ENCODE measurements at regions not wholly inside any gene's neighbourhood (a gene's known extent, or its start where the extent isn't known, plus 50 kb on each side); places are given as distances from the start of the nearest gene placed in this dataset.

DNA sequence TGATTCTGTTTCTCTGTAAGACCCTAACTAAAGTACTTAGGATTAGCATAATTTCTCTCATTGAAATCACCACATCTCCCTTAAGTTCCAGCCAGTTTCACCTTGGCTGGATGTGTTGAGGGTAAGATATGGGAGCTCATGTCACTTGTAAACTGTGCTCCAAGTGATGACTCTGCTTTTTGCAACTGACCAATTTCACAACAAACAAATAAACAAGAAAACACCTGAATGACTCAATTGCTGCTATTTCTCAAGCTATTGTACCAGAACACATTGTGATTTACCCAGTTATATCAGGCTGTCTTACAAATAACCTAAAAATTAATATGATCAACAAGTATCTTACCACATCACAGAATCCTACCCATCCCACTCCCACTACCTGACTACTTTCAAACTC lies 379.1 kb upstream of the KIF2A start:
- TF ChIP-seq JUND (IDR thresholded peaks at IDR 0.05) (no peak), EGR1 (IDR thresholded peaks at IDR 0.05; ENCODE audit: low read depth in 2 of 2) (no peak), RAD21 (IDR thresholded peaks at IDR 0.05) (no peak), FOXA2 (IDR thresholded peaks at IDR 0.05) (no peak), GABPA (IDR thresholded peaks at IDR 0.05 in 1 of 2, conservative IDR thresholded peaks at IDR 0.05 in 1 of 2) (no peak), TAF1 (conservative IDR thresholded peaks at IDR 0.05) (no peak), YY1 (IDR thresholded peaks at IDR 0.05) (no peak), SP1 (IDR thresholded peaks at IDR 0.05) (no peak)
- TF ChIP-seq, protein P1, sequence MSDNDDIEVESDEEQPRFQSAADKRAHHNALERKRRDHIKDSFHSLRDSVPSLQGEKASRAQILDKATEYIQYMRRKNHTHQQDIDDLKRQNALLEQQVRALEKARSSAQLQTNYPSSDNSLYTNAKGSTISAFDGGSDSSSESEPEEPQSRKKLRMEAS (IDR thresholded peaks at IDR 0.05), result no peak
- TF ChIP-seq, protein P2, sequence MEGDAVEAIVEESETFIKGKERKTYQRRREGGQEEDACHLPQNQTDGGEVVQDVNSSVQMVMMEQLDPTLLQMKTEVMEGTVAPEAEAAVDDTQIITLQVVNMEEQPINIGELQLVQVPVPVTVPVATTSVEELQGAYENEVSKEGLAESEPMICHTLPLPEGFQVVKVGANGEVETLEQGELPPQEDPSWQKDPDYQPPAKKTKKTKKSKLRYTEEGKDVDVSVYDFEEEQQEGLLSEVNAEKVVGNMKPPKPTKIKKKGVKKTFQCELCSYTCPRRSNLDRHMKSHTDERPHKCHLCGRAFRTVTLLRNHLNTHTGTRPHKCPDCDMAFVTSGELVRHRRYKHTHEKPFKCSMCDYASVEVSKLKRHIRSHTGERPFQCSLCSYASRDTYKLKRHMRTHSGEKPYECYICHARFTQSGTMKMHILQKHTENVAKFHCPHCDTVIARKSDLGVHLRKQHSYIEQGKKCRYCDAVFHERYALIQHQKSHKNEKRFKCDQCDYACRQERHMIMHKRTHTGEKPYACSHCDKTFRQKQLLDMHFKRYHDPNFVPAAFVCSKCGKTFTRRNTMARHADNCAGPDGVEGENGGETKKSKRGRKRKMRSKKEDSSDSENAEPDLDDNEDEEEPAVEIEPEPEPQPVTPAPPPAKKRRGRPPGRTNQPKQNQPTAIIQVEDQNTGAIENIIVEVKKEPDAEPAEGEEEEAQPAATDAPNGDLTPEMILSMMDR (IDR thresholded peaks at IDR 0.05; ENCODE audit: low read depth, low read length, missing input control), result no peak
- TF ChIP-seq, protein P3, sequence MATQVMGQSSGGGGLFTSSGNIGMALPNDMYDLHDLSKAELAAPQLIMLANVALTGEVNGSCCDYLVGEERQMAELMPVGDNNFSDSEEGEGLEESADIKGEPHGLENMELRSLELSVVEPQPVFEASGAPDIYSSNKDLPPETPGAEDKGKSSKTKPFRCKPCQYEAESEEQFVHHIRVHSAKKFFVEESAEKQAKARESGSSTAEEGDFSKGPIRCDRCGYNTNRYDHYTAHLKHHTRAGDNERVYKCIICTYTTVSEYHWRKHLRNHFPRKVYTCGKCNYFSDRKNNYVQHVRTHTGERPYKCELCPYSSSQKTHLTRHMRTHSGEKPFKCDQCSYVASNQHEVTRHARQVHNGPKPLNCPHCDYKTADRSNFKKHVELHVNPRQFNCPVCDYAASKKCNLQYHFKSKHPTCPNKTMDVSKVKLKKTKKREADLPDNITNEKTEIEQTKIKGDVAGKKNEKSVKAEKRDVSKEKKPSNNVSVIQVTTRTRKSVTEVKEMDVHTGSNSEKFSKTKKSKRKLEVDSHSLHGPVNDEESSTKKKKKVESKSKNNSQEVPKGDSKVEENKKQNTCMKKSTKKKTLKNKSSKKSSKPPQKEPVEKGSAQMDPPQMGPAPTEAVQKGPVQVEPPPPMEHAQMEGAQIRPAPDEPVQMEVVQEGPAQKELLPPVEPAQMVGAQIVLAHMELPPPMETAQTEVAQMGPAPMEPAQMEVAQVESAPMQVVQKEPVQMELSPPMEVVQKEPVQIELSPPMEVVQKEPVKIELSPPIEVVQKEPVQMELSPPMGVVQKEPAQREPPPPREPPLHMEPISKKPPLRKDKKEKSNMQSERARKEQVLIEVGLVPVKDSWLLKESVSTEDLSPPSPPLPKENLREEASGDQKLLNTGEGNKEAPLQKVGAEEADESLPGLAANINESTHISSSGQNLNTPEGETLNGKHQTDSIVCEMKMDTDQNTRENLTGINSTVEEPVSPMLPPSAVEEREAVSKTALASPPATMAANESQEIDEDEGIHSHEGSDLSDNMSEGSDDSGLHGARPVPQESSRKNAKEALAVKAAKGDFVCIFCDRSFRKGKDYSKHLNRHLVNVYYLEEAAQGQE (IDR thresholded peaks at IDR 0.05), result no peak
- TF ChIP-seq, protein P4, sequence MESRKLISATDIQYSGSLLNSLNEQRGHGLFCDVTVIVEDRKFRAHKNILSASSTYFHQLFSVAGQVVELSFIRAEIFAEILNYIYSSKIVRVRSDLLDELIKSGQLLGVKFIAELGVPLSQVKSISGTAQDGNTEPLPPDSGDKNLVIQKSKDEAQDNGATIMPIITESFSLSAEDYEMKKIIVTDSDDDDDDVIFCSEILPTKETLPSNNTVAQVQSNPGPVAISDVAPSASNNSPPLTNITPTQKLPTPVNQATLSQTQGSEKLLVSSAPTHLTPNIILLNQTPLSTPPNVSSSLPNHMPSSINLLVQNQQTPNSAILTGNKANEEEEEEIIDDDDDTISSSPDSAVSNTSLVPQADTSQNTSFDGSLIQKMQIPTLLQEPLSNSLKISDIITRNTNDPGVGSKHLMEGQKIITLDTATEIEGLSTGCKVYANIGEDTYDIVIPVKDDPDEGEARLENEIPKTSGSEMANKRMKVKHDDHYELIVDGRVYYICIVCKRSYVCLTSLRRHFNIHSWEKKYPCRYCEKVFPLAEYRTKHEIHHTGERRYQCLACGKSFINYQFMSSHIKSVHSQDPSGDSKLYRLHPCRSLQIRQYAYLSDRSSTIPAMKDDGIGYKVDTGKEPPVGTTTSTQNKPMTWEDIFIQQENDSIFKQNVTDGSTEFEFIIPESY (IDR thresholded peaks at IDR 0.05), result no peak
- TF ChIP-seq, protein P5, sequence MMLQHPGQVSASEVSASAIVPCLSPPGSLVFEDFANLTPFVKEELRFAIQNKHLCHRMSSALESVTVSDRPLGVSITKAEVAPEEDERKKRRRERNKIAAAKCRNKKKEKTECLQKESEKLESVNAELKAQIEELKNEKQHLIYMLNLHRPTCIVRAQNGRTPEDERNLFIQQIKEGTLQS (IDR thresholded peaks at IDR 0.05), result no peak
